WTC11 (cell line): ENCODE measurements at regions not wholly inside any gene's neighbourhood (a gene's known extent, or its start where the extent isn't known, plus 50 kb on each side); places are given as distances from the start of the nearest gene placed in this dataset.

Experiments
- ATAC-seq: fragments of 200-7000 bp; cut with Tn5 transposase; 2 replicates; pipeline ENCODE4 v1.10.0; 2021; ENCODE audit warnings: mild to moderate bottlenecking, moderate library complexity
- CTCF ChIA-PET: fragments of 300-600 bp; sonication (Branson Sonifier 250); formaldehyde crosslinking; loops from one replicate; lab custom pipeline; 2021; ENCODE audit warnings: antibody characterized with exemption; lab: Charles Lee
- POLR2A ChIA-PET: fragments of 350-600 bp; sonication (Branson Sonifier 250); formaldehyde crosslinking; loops from one replicate; lab custom pipeline; 2021; ENCODE audit warnings: antibody characterized with exemption; lab: Charles Lee
- DNase-seq: peaks from one replicate; pipeline ENCODE4 v3.0.0; 2021; ENCODE audit warnings: low spot score
- H3K27ac Mint-ChIP-seq: 2 replicates; pipeline ENCODE4 v1.8.0; 2021; ENCODE audit warnings: mixed read lengths
- H3K27me3 Mint-ChIP-seq: 2 replicates; pipeline ENCODE4 v1.8.0; 2021; ENCODE audit warnings: low read depth, mild to moderate bottlenecking, moderate library complexity, mixed read lengths
- H3K36me3 Mint-ChIP-seq: 2 replicates; pipeline ENCODE4 v1.8.0; 2021; ENCODE audit warnings: mixed read lengths
- H3K4me1 Mint-ChIP-seq: 2 replicates; pipeline ENCODE4 v1.8.0; 2022; ENCODE audit warnings: mixed read lengths
- H3K4me3 Mint-ChIP-seq: 2 replicates; pipeline ENCODE4 v1.8.0; 2021; ENCODE audit warnings: mild to moderate bottlenecking, moderate library complexity, mixed read lengths
- H3K9me3 Mint-ChIP-seq: 2 replicates; pipeline ENCODE4 v1.8.0; 2021; ENCODE audit warnings: mixed read lengths
- ATF6 ChIP-seq: sonication (generic); formaldehyde crosslinking; IDR thresholded peaks from 2 replicates; pipeline ENCODE4 v1.8.1; 2023; ENCODE audit warnings: mild to moderate bottlenecking, missing genetic modification reagents
- ERG ChIP-seq: fragments of 250-450 bp; sonication (Bioruptor Pico); IDR thresholded peaks from 2 replicates; pipeline ENCODE4 v1.8.0; 2021; ENCODE audit warnings: mild to moderate bottlenecking
- GTF2I ChIP-seq: fragments of 250-450 bp; sonication (Bioruptor Pico); conservative IDR thresholded peaks from 2 replicates; pipeline ENCODE4 v1.4.0; 2021; ENCODE audit warnings: mild to moderate bottlenecking
- KAT7 ChIP-seq: sonication (generic); formaldehyde crosslinking; IDR thresholded peaks from 2 replicates; pipeline ENCODE4 v1.8.1; 2023; ENCODE audit warnings: missing genetic modification reagents, mild to moderate bottlenecking, borderline replicate concordance
- NFYB ChIP-seq: sonication (generic); formaldehyde crosslinking; conservative IDR thresholded peaks from 2 replicates; pipeline ENCODE4 v1.8.0; 2022; ENCODE audit warnings: low read depth, missing genetic modification reagents
- NR1H2 ChIP-seq: sonication (generic); formaldehyde crosslinking; IDR thresholded peaks from 2 replicates; pipeline ENCODE4 v1.9.0; 2021; ENCODE audit warnings: mild to moderate bottlenecking, moderate library complexity, missing genetic modification reagents
- NR3C1 ChIP-seq: sonication (generic); formaldehyde crosslinking; conservative IDR thresholded peaks from 2 replicates; pipeline ENCODE4 v1.8.1; 2023; ENCODE audit warnings: low read depth, mild to moderate bottlenecking, missing genetic modification reagents
- PREB ChIP-seq: sonication (generic); formaldehyde crosslinking; IDR thresholded peaks from 2 replicates; pipeline ENCODE4 v1.8.1; 2022; ENCODE audit warnings: mild to moderate bottlenecking, missing genetic modification reagents, moderate library complexity, borderline replicate concordance
- PRRX2 ChIP-seq: fragments of 250-450 bp; sonication (Bioruptor Pico); IDR thresholded peaks from 2 replicates; pipeline ENCODE4 v1.8.0; 2021; ENCODE audit warnings: mild to moderate bottlenecking
- RELA ChIP-seq: sonication (generic); formaldehyde crosslinking; IDR thresholded peaks from 2 replicates; pipeline ENCODE4 v1.8.1; 2022; ENCODE audit warnings: missing genetic modification reagents, mild to moderate bottlenecking, borderline replicate concordance
- RORB ChIP-seq: fragments of 250-450 bp; sonication (Bioruptor Pico); IDR thresholded peaks from 2 replicates; pipeline ENCODE4 v1.9.0; 2021; ENCODE audit warnings: mild to moderate bottlenecking
- SMAD3 ChIP-seq: sonication (generic); formaldehyde crosslinking; IDR thresholded peaks from 2 replicates; pipeline ENCODE4 v1.8.0; 2022; ENCODE audit warnings: missing genetic modification reagents, mild to moderate bottlenecking, borderline replicate concordance
- SP1 ChIP-seq: sonication (generic); formaldehyde crosslinking; conservative IDR thresholded peaks from 2 replicates; pipeline ENCODE4 v1.8.1; 2022; ENCODE audit warnings: missing genetic modification reagents
- TEAD4 ChIP-seq: sonication (generic); formaldehyde crosslinking; IDR thresholded peaks from 2 replicates; pipeline ENCODE4 v1.8.0; 2022; ENCODE audit warnings: mild to moderate bottlenecking, missing genetic modification reagents
- ZNF121 ChIP-seq: sonication (generic); formaldehyde crosslinking; IDR thresholded peaks from 2 replicates; pipeline ENCODE4 v1.8.0; 2023; ENCODE audit warnings: missing genetic modification reagents
- ZNF232 ChIP-seq: sonication (generic); formaldehyde crosslinking; IDR thresholded peaks from 2 replicates; pipeline ENCODE4 v1.8.0; 2022; ENCODE audit warnings: mild to moderate bottlenecking, missing genetic modification reagents
- ZNF396 ChIP-seq: fragments of 250-450 bp; sonication (Bioruptor Pico); IDR thresholded peaks from 2 replicates; pipeline ENCODE4 v1.8.0; 2021; ENCODE audit warnings: mild to moderate bottlenecking, moderate library complexity, borderline replicate concordance
- ZNF532 ChIP-seq: fragments of 250-450 bp; sonication (Bioruptor Pico); IDR thresholded peaks from 2 replicates; pipeline ENCODE4 v1.9.0; 2021; ENCODE audit warnings: mild to moderate bottlenecking, borderline replicate concordance
- TF ChIP-seq, protein P1 (sequence below): sonication (generic); formaldehyde crosslinking; IDR thresholded peaks from 2 replicates; pipeline ENCODE4 v1.8.0; 2022; ENCODE audit warnings: missing genetic modification reagents
- TF ChIP-seq, protein P2 (sequence below): fragments of 250-450 bp; sonication (Bioruptor Pico); IDR thresholded peaks from 2 replicates; pipeline ENCODE4 v1.9.0; 2021; ENCODE audit warnings: mild to moderate bottlenecking

- TF ChIP-seq ZNF532, result no peak
- no peak for TF ChIP-seq SMAD3
Observed at GRCh38 chr12:78519422-78519821, 345.2 kb upstream of the SYT1 start (continued).

GRCh38 chr12:78530100-78530765, 334.3 kb upstream of the SYT1 start:
- peaks cover 39% of the 10 kb centered on the region for H3K4me1 Mint-ChIP-seq
- H3K36me3 Mint-ChIP-seq, result no peaks in the 10 kb centered on the region
- POLR2A ChIA-PET, result no interaction called here
- H3K27ac Mint-ChIP-seq, result peak overlapping the region; percentile 93
- CTCF ChIA-PET, result interaction anchor here (1.8 kb wide), 1 partner anchor 60 kb away, joined by 10 read pairs; no protein-coding TSS in a partner anchor
- H3K9me3 Mint-ChIP-seq, result no peaks in the 10 kb centered on the region
- ATAC-seq, result peak; percentile 92
- no peak for TF ChIP-seq KAT7 (CRISPR knock-in tag)
- no peak for TF ChIP-seq TEAD4 (CRISPR knock-in tag)
- TF ChIP-seq, protein P1, sequence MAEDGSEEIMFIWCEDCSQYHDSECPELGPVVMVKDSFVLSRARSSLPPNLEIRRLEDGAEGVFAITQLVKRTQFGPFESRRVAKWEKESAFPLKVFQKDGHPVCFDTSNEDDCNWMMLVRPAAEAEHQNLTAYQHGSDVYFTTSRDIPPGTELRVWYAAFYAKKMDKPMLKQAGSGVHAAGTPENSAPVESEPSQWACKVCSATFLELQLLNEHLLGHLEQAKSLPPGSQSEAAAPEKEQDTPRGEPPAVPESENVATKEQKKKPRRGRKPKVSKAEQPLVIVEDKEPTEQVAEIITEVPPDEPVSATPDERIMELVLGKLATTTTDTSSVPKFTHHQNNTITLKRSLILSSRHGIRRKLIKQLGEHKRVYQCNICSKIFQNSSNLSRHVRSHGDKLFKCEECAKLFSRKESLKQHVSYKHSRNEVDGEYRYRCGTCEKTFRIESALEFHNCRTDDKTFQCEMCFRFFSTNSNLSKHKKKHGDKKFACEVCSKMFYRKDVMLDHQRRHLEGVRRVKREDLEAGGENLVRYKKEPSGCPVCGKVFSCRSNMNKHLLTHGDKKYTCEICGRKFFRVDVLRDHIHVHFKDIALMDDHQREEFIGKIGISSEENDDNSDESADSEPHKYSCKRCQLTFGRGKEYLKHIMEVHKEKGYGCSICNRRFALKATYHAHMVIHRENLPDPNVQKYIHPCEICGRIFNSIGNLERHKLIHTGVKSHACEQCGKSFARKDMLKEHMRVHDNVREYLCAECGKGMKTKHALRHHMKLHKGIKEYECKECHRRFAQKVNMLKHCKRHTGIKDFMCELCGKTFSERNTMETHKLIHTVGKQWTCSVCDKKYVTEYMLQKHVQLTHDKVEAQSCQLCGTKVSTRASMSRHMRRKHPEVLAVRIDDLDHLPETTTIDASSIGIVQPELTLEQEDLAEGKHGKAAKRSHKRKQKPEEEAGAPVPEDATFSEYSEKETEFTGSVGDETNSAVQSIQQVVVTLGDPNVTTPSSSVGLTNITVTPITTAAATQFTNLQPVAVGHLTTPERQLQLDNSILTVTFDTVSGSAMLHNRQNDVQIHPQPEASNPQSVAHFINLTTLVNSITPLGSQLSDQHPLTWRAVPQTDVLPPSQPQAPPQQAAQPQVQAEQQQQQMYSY (CRISPR knock-in tag), result no peak
- TF ChIP-seq ZNF396 (CRISPR knock-in tag), result no peak
- no peak for TF ChIP-seq ERG (CRISPR knock-in tag)
- no peak for TF ChIP-seq ZNF232 (CRISPR knock-in tag)
- TF ChIP-seq NR1H2 (CRISPR knock-in tag), result no peak
- H3K27me3 Mint-ChIP-seq, result peaks cover 5% of the 10 kb centered on the region; the same call in 1 of the 2 replicates
- DNase-seq, result no peak
- peak overlapping the region; percentile 27 for H3K4me3 Mint-ChIP-seq

DNA sequence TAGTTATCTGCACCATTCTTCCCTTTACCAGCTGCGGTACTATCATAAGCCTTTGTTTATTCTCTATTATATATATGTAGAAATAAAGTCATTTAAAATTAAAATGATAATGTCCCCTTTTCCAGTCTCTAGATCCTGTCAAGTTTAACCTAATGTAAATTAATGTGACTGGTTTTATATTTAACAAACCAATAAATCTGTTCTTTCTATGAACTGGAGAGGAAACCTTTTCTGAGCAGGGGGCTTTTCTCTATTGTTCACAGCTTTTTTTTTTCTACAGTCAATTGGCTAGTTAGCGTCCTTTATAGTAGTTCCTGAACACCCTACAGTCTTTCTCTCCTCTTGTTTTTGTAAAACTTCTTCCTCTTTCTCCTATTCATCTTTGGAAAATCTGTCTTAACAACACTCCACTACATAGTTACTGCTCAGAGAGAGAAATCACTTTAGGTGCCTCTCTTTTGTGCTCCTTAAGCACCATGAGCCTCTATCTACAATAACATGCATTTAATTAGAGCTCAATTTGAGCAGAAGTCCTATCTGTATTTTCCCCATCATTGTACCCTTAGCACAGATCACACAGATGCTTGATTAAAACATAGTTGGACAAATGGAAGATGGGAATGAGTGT, 332.6 kb upstream of the SYT1 start:
- H3K9me3 Mint-ChIP-seq, result no peaks in the 10 kb centered on the region
- DNase-seq, result no peak
- no peak overlapping the region for H3K4me3 Mint-ChIP-seq
- peaks cover 5% of the 10 kb centered on the region; the same call in 1 of the 2 replicates for H3K27me3 Mint-ChIP-seq
- POLR2A ChIA-PET, result interaction anchor here (0.6 kb wide), 1 partner anchor 600 kb away, joined by 3 read pairs; no protein-coding TSS in a partner anchor
- no peak for ATAC-seq
- H3K36me3 Mint-ChIP-seq, result no peaks in the 10 kb centered on the region
- H3K4me1 Mint-ChIP-seq, result peaks cover 41% of the 10 kb centered on the region
- H3K27ac Mint-ChIP-seq, result no peak overlapping the region
- CTCF ChIA-PET, result interaction anchor here (1.2 to 1.8 kb wide), 3 partner anchors 31 to 61 kb away, joined by 4 to 10 read pairs (median 5); no protein-coding TSS in a partner anchor
- TF ChIP-seq ZNF121 (no peak), PRRX2 (CRISPR knock-in tag) (no peak), SP1 (CRISPR knock-in tag) (no peak), RELA (CRISPR knock-in tag) (no peak), ATF6 (no peak), RORB (CRISPR knock-in tag) (no peak), PREB (no peak), NFYB (no peak), NR3C1 (no peak), GTF2I (CRISPR knock-in tag) (no peak)
- TF ChIP-seq, protein P2, sequence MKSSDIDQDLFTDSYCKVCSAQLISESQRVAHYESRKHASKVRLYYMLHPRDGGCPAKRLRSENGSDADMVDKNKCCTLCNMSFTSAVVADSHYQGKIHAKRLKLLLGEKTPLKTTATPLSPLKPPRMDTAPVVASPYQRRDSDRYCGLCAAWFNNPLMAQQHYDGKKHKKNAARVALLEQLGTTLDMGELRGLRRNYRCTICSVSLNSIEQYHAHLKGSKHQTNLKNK, result no peak
